IMR-90 (cell line): ENCODE measurements at regions not wholly inside any gene's neighbourhood (a gene's known extent, or its start where the extent isn't known, plus 50 kb on each side); places are given as distances from the start of the nearest gene placed in this dataset.

Experiments
- BHLHE40 ChIP-seq: fragments of 150-350 bp; IDR thresholded peaks from 2 replicates; pipeline ENCODE4 v1.6.1; 2016; ENCODE audit warnings: mild to moderate bottlenecking, low read depth, low read length
- CEBPB ChIP-seq: IDR thresholded peaks from 2 replicates; pipeline ENCODE4 v1.6.1; 2012; ENCODE audit warnings: low read depth, low read length, improper control_type of control experiment
- FOS ChIP-seq: fragments of 150-350 bp; IDR thresholded peaks from 2 replicates; pipeline ENCODE4 v1.6.1; 2016; ENCODE audit warnings: low read depth, low read length
- MAFK ChIP-seq: IDR thresholded peaks from 2 replicates; pipeline ENCODE4 v1.6.1; 2012; ENCODE audit warnings: low read depth, low read length, improper control_type of control experiment
- MXI1 ChIP-seq: IDR thresholded peaks from 2 replicates; pipeline ENCODE4 v1.6.1; 2012; ENCODE audit warnings: low read depth, mild to moderate bottlenecking, low read length, moderate library complexity, borderline replicate concordance
- NFE2L2 ChIP-seq: fragments of 150-350 bp; IDR thresholded peaks from 2 replicates; pipeline ENCODE4 v1.6.1; 2016; ENCODE audit warnings: low read depth, mild to moderate bottlenecking, low read length
- POLR2A ChIP-seq: IDR thresholded peaks from 2 replicates; pipeline ENCODE4 v1.6.1; 2012; ENCODE audit warnings: mild to moderate bottlenecking, low read depth, low read length
- RAD21 ChIP-seq: IDR thresholded peaks from 2 replicates; pipeline ENCODE4 v1.6.1; 2012; ENCODE audit warnings: low read length, improper control_type of control experiment
- RCOR1 ChIP-seq: IDR thresholded peaks from 2 replicates; pipeline ENCODE4 v1.6.1; 2012; ENCODE audit warnings: mild to moderate bottlenecking, low read length, improper control_type of control experiment; ENCODE audit not compliant: insufficient replicate concordance
- RFX5 ChIP-seq: IDR thresholded peaks from 2 replicates; pipeline ENCODE4 v1.8.0; 2012; ENCODE audit warnings: low read depth, mild to moderate bottlenecking, low read length, moderate library complexity
- SMC3 ChIP-seq: fragments of 150-350 bp; IDR thresholded peaks from 2 replicates; pipeline ENCODE4 v1.6.1; 2016; ENCODE audit warnings: low read depth, mild to moderate bottlenecking, antibody characterized with exemption, low read length, moderate library complexity
- TF ChIP-seq, protein P1 (sequence below): conservative IDR thresholded peaks from 2 replicates; pipeline ENCODE4 v1.5.1; 2012; ENCODE audit warnings: mild to moderate bottlenecking, low read depth, low read length, improper control_type of control experiment
- TF ChIP-seq, protein P2 (sequence below): fragments of 150-350 bp; IDR thresholded peaks from 2 replicates; pipeline ENCODE4 v1.6.1; 2017; ENCODE audit warnings: mild to moderate bottlenecking, antibody characterized with exemption, low read length, low read depth
- TF ChIP-seq, protein P3 (sequence below): fragments of 150-350 bp; IDR thresholded peaks from 2 replicates; pipeline ENCODE4 v1.6.1; 2016; ENCODE audit warnings: low read depth, mild to moderate bottlenecking, low read length, moderate library complexity, borderline replicate concordance

DNA sequence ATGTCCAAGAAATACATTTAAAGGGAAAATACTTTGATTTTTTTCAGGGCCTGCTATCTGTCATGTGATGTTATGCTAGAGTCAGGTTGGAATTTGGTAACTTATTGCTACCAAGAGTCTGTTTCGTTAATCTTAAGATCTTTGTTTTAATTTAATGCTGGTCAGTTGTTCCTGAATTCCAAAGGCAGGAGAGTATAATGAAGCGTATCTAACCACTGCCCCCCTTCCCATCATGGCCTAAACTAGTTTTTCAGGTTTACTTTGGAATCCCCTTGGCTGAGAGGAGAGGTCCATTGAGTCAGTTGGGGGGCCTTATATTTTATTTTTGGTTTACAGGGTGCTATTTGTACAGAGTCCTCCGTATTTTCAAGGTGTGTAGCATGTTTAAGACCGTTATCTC lies 116.3 kb upstream of the SLC7A1 start:
- TF ChIP-seq, protein P1, sequence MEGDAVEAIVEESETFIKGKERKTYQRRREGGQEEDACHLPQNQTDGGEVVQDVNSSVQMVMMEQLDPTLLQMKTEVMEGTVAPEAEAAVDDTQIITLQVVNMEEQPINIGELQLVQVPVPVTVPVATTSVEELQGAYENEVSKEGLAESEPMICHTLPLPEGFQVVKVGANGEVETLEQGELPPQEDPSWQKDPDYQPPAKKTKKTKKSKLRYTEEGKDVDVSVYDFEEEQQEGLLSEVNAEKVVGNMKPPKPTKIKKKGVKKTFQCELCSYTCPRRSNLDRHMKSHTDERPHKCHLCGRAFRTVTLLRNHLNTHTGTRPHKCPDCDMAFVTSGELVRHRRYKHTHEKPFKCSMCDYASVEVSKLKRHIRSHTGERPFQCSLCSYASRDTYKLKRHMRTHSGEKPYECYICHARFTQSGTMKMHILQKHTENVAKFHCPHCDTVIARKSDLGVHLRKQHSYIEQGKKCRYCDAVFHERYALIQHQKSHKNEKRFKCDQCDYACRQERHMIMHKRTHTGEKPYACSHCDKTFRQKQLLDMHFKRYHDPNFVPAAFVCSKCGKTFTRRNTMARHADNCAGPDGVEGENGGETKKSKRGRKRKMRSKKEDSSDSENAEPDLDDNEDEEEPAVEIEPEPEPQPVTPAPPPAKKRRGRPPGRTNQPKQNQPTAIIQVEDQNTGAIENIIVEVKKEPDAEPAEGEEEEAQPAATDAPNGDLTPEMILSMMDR: no peak
- TF ChIP-seq POLR2A (no peak), RAD21 (no peak), MAFK (no peak), SMC3 (no peak), BHLHE40 (no peak), NFE2L2 (no peak), RCOR1 (no peak), RFX5 (no peak), CEBPB (no peak), MXI1 (no peak), FOS (no peak)
- TF ChIP-seq, protein P2, sequence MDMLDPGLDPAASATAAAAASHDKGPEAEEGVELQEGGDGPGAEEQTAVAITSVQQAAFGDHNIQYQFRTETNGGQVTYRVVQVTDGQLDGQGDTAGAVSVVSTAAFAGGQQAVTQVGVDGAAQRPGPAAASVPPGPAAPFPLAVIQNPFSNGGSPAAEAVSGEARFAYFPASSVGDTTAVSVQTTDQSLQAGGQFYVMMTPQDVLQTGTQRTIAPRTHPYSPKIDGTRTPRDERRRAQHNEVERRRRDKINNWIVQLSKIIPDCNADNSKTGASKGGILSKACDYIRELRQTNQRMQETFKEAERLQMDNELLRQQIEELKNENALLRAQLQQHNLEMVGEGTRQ: no peak
- TF ChIP-seq, protein P3, sequence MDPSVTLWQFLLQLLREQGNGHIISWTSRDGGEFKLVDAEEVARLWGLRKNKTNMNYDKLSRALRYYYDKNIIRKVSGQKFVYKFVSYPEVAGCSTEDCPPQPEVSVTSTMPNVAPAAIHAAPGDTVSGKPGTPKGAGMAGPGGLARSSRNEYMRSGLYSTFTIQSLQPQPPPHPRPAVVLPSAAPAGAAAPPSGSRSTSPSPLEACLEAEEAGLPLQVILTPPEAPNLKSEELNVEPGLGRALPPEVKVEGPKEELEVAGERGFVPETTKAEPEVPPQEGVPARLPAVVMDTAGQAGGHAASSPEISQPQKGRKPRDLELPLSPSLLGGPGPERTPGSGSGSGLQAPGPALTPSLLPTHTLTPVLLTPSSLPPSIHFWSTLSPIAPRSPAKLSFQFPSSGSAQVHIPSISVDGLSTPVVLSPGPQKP: no peak
